ENCODE measurements at regions not wholly inside any gene's neighbourhood (a gene's known extent, or its start where the extent isn't known, plus 50 kb on each side); places are given as distances from the start of the nearest gene placed in this dataset.

DNA sequence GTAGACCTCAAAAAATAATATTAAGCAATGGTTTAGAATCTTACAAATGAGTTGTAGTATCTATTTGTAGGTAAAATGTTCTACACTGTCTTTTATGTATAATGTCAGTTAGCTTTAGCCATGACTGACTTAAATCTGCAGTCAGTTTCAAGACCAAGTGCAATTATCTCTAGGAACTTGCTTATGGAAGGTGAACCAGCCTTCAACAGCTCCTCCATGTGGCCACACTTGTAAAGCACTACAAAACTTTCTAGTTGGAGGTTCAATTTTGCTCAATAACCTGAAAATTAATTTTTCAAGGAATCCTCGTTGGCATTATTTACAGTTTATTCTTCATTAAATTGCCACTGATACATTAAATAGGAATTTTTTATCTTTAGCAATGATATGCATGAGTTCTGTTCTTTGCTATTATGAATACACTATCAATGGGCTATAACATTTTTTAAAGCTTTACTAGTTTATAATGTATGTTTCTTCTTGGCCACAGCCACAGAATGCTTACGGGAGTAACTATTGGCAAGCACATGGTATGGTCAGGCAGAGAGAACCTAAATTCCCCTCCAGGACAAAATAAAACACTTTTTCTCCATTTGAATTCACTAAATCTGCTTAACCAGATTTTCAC is 315.3 kb upstream of the UBE2E2 start:
- Histone ChIP-seq H3K9me3 (ENCODE audit: control insufficient read depth, insufficient read depth, low read depth, low read length) (no peaks in the 10 kb centered on the region), H3K36me3 (ENCODE audit: control insufficient read depth in 2 of 2, insufficient read depth in 1 of 2, low read length in 2 of 2) (no peaks in the 10 kb centered on the region), H3K4me1 (ENCODE audit: control insufficient read depth, insufficient read depth, low read length) (no peaks in the 10 kb centered on the region), H3K27ac (ENCODE audit: extremely low read depth, low read depth, low read length) (no peak overlapping the region), H3K4me3 (ENCODE audit: low read depth, low read length) (no peak overlapping the region)
- ChIA-PET POLR2A (no interaction called here), CTCF (interaction anchor here (0.6 to 2.1 kb wide), 9 partner anchors 14 to 913 kb away, joined by 3 to 7 read pairs (median 3); no protein-coding TSS in a partner anchor)
- TF ChIP-seq ZNF324 (tag by site-specific recombination; IDR thresholded peaks at IDR 0.05): no peak
- no peak for TF ChIP-seq ZNF214 (tag by site-specific recombination; IDR thresholded peaks at IDR 0.05; ENCODE audit: borderline replicate concordance)
- TF ChIP-seq ZSCAN30 (tag by site-specific recombination; IDR thresholded peaks at IDR 0.05): peak; percentile 51; the same call in 1 of the 2 replicates
- no peak for TF ChIP-seq HOXC10 (CRISPR knock-in tag; IDR thresholded peaks at IDR 0.05)
- no peak for TF ChIP-seq ZNF112 (tag by site-specific recombination; IDR thresholded peaks at IDR 0.05)
- TF ChIP-seq ZNF654 (tag by site-specific recombination; IDR thresholded peaks at IDR 0.05; ENCODE audit: low read depth): peak; percentile 51
- no peak for TF ChIP-seq ZNF660 (tag by site-specific recombination; IDR thresholded peaks at IDR 0.05)
- peak; percentile 91; the same call in 1 of the 2 replicates for TF ChIP-seq ZNF2 (tag by site-specific recombination; IDR thresholded peaks at IDR 0.05)
- TF ChIP-seq ZNF501 (tag by site-specific recombination; IDR thresholded peaks at IDR 0.05): no peak
- TF ChIP-seq CTCF (tag by site-specific recombination; IDR thresholded peaks at IDR 0.05): 0 out of 2 replicates have a peak, but pooled peaks have one; percentile 30
- TF ChIP-seq KLF16 (tag by site-specific recombination; IDR thresholded peaks at IDR 0.05): no peak
- TF ChIP-seq PRDM4 (tag by site-specific recombination; IDR thresholded peaks at IDR 0.05): peak; percentile 75

- ChIA-PET CTCF (interaction anchor here (0.5 kb wide), 1 partner anchor 101 kb away, joined by 3 read pairs; no protein-coding TSS in a partner anchor), POLR2A (no interaction called here)
- Histone ChIP-seq H3K9me3 (ENCODE audit: control insufficient read depth, insufficient read depth, low read depth, low read length) (no peaks in the 10 kb centered on the region), H3K36me3 (ENCODE audit: control insufficient read depth in 2 of 2, insufficient read depth in 1 of 2, low read length in 2 of 2) (no peaks in the 10 kb centered on the region), H3K27ac (ENCODE audit: extremely low read depth, low read depth, low read length) (no peak overlapping the region), H3K4me3 (ENCODE audit: low read depth, low read length) (no peak overlapping the region), H3K4me1 (ENCODE audit: control insufficient read depth, insufficient read depth, low read length) (no peaks in the 10 kb centered on the region)
- no peak for TF ChIP-seq HOXA7 (CRISPR knock-in tag; IDR thresholded peaks at IDR 0.05; ENCODE audit: borderline replicate concordance)
- no peak for TF ChIP-seq ZNF114 (tag by site-specific recombination; IDR thresholded peaks at IDR 0.05)
- TF ChIP-seq ZNF341 (tag by site-specific recombination; IDR thresholded peaks at IDR 0.05; ENCODE audit: low read depth): peak; percentile 54; the same call in 1 of the 2 replicates
- TF ChIP-seq ZBTB44 (tag by site-specific recombination; IDR thresholded peaks at IDR 0.05): no peak
- peak; percentile 44; the same call in 1 of the 2 replicates for TF ChIP-seq PRDM6 (tag by site-specific recombination; IDR thresholded peaks at IDR 0.05)
- TF ChIP-seq ZNF529 (tag by site-specific recombination; IDR thresholded peaks at IDR 0.05; ENCODE audit: insufficient replicate concordance): no peak
- TF ChIP-seq SCRT1 (tag by site-specific recombination; IDR thresholded peaks at IDR 0.05; ENCODE audit: borderline replicate concordance): no peak
- no peak for TF ChIP-seq ZNF366 (tag by site-specific recombination; conservative IDR thresholded peaks at IDR 0.05)
- peak; percentile 38; the same call in 1 of the 2 replicates for TF ChIP-seq KLF1 (tag by site-specific recombination; IDR thresholded peaks at IDR 0.05)
- TF ChIP-seq ZNF558 (tag by site-specific recombination; IDR thresholded peaks at IDR 0.05): no peak
Measured at GRCh38 chr3:22893101-22893500, 310.0 kb upstream of the UBE2E2 start.

All from HEK293 (cell line).